SW 1271 (cell line): ENCODE measurements at regions not wholly inside any gene's neighbourhood (a gene's known extent, or its start where the extent isn't known, plus 50 kb on each side); places are given as distances from the start of the nearest gene placed in this dataset.

Experiments used
- DNase-seq, 2 experiments: peaks; one replicate each; lab custom pipeline; 2025; lab: John Stamatoyannopoulos, UW

- no peak for DNase-seq
These were observed 111.5 kb upstream of the SLCO3A1 start for GRCh38 chr15:91741986-91742385.

- DNase-seq: no peak
These were observed 101.9 kb upstream of the SLCO3A1 start for GRCh38 chr15:91751611-91752010.

- DNase-seq: no peak
These were observed 101.3 kb upstream of the SLCO3A1 start for GRCh38 chr15:91752081-91752785.

DNA sequence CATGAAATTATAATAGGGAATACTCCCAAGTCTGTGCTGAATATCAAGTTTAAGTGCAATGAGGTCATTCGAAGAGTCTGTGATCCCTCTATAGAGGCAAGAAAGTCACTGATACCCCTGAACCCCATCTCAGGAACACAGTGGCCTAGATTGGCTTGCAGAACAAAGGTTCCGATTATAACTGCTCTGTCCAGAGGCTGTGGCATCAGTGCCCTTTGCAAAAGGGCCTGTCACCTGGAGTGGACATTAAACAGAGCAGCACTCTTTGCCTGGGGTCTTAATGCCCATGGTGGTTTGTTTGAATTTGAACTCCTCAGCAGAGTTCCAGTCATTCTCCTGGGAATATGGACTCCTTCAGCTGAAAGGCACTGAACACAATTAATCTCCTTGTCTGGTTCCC, 93.9 kb upstream of the SLCO3A1 start:
- no peak for DNase-seq

GRCh38 chr15:91765660-91766059, 87.8 kb upstream of the SLCO3A1 start:
- no peak for DNase-seq

DNA sequence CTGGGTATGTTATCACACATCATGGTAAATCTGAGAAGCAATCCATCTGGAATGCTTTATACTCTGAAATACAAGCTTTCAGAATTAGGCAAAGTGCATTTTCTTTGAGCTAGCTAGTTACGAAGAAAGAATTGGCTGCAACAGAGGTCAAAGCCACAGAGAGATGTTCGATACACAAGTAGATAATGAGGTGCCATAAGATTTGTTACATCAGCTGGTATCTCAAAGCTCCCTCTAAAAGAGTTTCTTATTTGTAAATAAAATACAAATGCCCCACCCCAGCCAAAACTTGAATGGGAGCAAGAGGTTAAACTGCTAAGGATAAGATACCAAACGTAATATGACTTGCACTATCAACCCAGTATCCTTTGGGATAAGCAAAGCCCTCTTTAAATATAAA, 84.0 kb upstream of the SLCO3A1 start:
- DNase-seq: no peak

GRCh38 chr15:91769894-91770293, 83.6 kb upstream of the SLCO3A1 start:
- no peak for DNase-seq

DNA sequence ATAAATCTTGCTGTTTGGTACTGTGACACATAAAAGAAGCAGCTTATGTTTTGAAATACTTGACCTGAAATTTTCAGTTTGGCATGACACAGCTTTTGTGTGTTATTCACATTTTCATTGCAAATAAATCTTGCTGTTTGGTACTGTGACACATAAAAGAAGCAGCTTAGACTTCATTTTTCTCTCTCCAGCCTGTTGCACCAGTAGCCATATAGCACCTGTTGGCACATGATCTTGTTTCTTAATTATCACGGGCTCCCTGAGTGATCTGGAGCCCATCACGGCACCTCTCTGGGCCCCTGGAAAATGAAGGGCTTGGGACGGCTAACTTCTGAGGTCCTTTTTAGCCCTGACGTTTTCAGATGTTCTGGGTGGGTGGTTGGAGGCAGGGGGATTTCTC, 77.4 kb upstream of the SLCO3A1 start:
- DNase-seq: no peak

GRCh38 chr15:91779960-91780359, 73.5 kb upstream of the SLCO3A1 start:
- no peak for DNase-seq

DNA sequence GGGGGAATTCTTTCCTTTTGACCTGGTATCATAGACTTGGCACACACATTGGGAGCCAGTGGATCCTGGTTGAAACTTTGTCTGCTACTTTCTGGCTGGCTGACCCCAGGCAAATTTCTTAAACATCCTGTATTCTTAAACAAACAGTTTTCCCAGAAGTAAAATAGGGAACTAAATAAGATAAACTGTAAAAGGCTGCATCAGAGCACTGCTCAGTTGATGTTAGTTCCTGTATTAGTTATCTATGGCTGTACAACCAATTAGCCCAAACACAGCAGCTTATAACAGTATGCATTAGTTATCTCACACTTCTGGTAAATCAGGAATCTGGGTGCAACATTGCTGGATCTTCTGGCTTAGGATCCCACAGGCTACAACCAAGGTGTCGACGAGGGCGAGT, 73.1 kb upstream of the SLCO3A1 start:
- DNase-seq: no peak

- no peak for DNase-seq
These were observed 71.3 kb upstream of the SLCO3A1 start for GRCh38 chr15:91782221-91782620.

- DNase-seq: no peak
These were observed 70.5 kb upstream of the SLCO3A1 start for GRCh38 chr15:91783008-91783407.

- no peak for DNase-seq
These were observed 70.1 kb upstream of the SLCO3A1 start for GRCh38 chr15:91783451-91783850.

GRCh38 chr15:91784973-91785709, 68.4 kb upstream of the SLCO3A1 start:
- DNase-seq: no peak

DNA sequence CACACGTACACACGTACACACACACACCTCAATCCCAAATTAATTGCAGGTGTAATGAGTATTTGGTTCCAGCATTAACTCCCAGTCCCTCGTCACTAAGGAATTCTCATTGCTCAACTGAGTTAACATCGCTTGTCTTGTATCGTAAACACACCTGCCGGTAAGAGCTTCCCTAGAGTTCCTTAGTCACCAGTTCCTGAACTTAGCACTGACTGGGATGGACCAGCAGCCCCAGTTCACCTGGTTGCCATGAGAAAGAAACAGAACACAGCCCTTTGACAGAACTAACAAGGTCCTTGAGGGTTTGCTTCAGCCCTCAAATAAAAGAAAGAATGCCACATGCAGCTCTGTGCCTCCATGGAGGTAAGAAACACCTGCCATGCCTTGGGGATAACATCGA, 66.3 kb upstream of the SLCO3A1 start:
- no peak for DNase-seq

GRCh38 chr15:91789136-91789535, 64.4 kb upstream of the SLCO3A1 start:
- no peak for DNase-seq

GRCh38 chr15:91790836-91791235, 62.7 kb upstream of the SLCO3A1 start:
- DNase-seq: no peak

DNA sequence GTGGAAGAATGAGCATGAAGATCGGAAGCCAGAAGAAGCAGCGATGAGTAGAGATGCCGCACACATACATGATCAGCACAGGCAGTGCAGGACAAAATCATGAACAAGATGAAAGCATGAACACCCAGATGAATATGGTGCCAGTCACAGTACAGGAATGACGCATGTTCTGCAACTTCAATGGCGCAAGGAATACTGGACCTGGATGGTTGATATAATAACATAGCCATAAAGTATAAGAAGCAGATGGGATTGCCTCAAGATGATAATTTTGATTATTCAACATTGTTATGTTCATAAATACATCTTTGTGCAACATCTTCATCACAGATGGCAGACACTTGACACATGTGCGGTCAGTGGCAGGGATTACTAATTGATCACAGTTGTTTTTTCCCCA, 59.7 kb upstream of the SLCO3A1 start:
- DNase-seq: no peak

DNA sequence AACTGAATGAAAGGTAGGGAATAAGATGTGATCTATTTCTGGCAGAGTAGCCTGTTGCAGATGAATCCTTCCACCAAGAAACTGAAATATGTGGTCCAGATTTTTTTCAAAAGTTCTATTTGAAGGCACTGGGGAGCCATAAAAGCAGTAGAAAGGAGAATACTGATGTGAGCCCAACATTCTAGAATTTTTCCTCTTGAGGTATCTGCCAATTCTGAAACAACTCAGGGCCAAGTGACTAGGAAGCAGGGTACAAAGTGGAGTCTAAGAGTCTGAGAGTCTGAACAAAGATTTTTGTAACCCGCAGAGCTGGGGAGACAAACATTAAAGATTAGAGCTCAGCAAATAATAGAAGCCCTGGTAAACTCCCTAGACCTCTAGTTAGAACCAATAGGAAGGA, 58.3 kb upstream of the SLCO3A1 start:
- DNase-seq: no peak

- no peak for DNase-seq
These were observed 51.5 kb upstream of the SLCO3A1 start for GRCh38 chr15:91801836-91802534.

GRCh38 chr15:91803260-91803659, 50.2 kb upstream of the SLCO3A1 start:
- DNase-seq: no peak
